IMR-90 (cell line): ENCODE measurements at regions not wholly inside any gene's neighbourhood (a gene's known extent, or its start where the extent isn't known, plus 50 kb on each side); places are given as distances from the start of the nearest gene placed in this dataset.

Experiments used
- ATAC-seq: fragments of 200-7000 bp; cut with Tn5 transposase; 2 replicates; pipeline ENCODE4 v1.9.1; 2020; ENCODE audit warnings: low read depth, mild to moderate bottlenecking, moderate library complexity
- BruUV-seq: library from RNA; stranded (reverse); fragments of 400-500 nt; replicated peaks from 2 replicates; lab custom pipeline; 2021; lab: Mats Ljungman, UMichigan
- CTCF ChIA-PET: fragments of 300-600 bp; formaldehyde crosslinking; extraction: SDS; loops from one replicate; lab custom pipeline; 2021; ENCODE audit warnings: antibody characterized with exemption; lab: Yijun Ruan, JAX
- POLR2A ChIA-PET: fragments of 300-600 bp; sonication (Branson Sonifier 250); formaldehyde crosslinking; loops from one replicate; lab custom pipeline; 2022; ENCODE audit warnings: antibody characterized with exemption; ENCODE audit not compliant: unreplicated experiment; lab: Charles Lee
- DNase-seq: peaks from one replicate; pipeline ENCODE4 v3.0.0; 2013
- H2AFZ ChIP-seq: replicated peaks from 2 replicates; pipeline ENCODE3; 2013; ENCODE audit warnings: low read length, mild to moderate bottlenecking; ENCODE audit not compliant: poor library complexity
- H2AK5ac ChIP-seq: 2 replicates; pipeline ENCODE4 v1.6.1; 2013; ENCODE audit warnings: low read depth, low read length, inconsistent platforms
- H2AK9ac ChIP-seq: replicated peaks from 2 replicates; pipeline ENCODE3; 2013; ENCODE audit warnings: mild to moderate bottlenecking, low read depth, low read length, moderate library complexity; ENCODE audit not compliant: poor library complexity
- H2BK120ac ChIP-seq: 2 replicates; pipeline ENCODE4 v1.6.1; 2013; ENCODE audit warnings: low read depth, low read length, inconsistent platforms
- H2BK15ac ChIP-seq: 3 replicates; pipeline ENCODE4 v1.6.1; 2013; ENCODE audit warnings: low read depth, low read length, inconsistent platforms
- H2BK20ac ChIP-seq: 2 replicates; pipeline ENCODE4 v1.6.1; 2013; ENCODE audit warnings: low read depth, mild to moderate bottlenecking, inconsistent platforms, low read length, moderate library complexity
- H2BK5ac ChIP-seq: 2 replicates; pipeline ENCODE4 v1.6.1; 2013; ENCODE audit warnings: mild to moderate bottlenecking, low read depth, low read length, inconsistent platforms; ENCODE audit not compliant: poor library complexity, severe bottlenecking
- H3K14ac ChIP-seq: replicated peaks from 2 replicates; pipeline ENCODE4 v1.6.1; 2013; ENCODE audit warnings: low read depth, low read length, inconsistent platforms
- H3K18ac ChIP-seq: 2 replicates; pipeline ENCODE4 v1.6.1; 2013; ENCODE audit warnings: low read depth, low read length, control low read depth
- H3K23ac ChIP-seq: 2 replicates; pipeline ENCODE4 v1.6.1; 2013; ENCODE audit warnings: low read depth, low read length, inconsistent platforms
- H3K27ac ChIP-seq: 2 replicates; pipeline ENCODE4 v1.5.1; 2013; ENCODE audit warnings: mild to moderate bottlenecking, control low read depth, low read length; ENCODE audit not compliant: insufficient read depth
- H3K27me3 ChIP-seq: 2 replicates; pipeline ENCODE4 v1.6.1; 2013; ENCODE audit warnings: low read length; ENCODE audit not compliant: control insufficient read depth, insufficient read depth
- H3K36me3 ChIP-seq: 2 replicates; pipeline ENCODE4 v1.6.1; 2013; ENCODE audit warnings: low read length, mixed read lengths; ENCODE audit not compliant: control insufficient read depth, insufficient read depth
- H3K4ac ChIP-seq: 2 replicates; pipeline ENCODE4 v1.6.1; 2013; ENCODE audit warnings: low read depth, low read length, inconsistent platforms
- H3K4me1 ChIP-seq: 2 replicates; pipeline ENCODE4 v1.6.1; 2013; ENCODE audit warnings: low read length, mixed read lengths; ENCODE audit not compliant: control insufficient read depth, insufficient read depth
- H3K4me2 ChIP-seq: 2 replicates; pipeline ENCODE4 v1.6.1; 2013; ENCODE audit warnings: low read depth, mild to moderate bottlenecking, control low read depth, low read length, moderate library complexity
- H3K4me3 ChIP-seq: 2 replicates; pipeline ENCODE4 v1.5.1; 2013; ENCODE audit warnings: low read depth, mild to moderate bottlenecking, control low read depth, low read length, moderate library complexity; ENCODE audit not compliant: insufficient read depth
- H3K56ac ChIP-seq: 2 replicates; pipeline ENCODE4 v1.6.1; 2013; ENCODE audit warnings: low read length, inconsistent platforms; ENCODE audit not compliant: insufficient read depth; ENCODE audit errors: extremely low read depth
- H3K79me1 ChIP-seq, 2 experiments: 2 replicates each; pipeline ENCODE4 v1.6.1; 2013; ENCODE audit warnings: low read length in 2 of 2, inconsistent platforms in 1 of 2, low read depth in 1 of 2
- H3K9ac ChIP-seq: 2 replicates; pipeline ENCODE4 v1.6.1; 2013; ENCODE audit warnings: low read depth, low read length, control low read depth
- H3K9me1 ChIP-seq: 2 replicates; pipeline ENCODE4 v1.6.1; 2013; ENCODE audit warnings: low read length, inconsistent platforms; ENCODE audit not compliant: insufficient read depth
- H3K9me3 ChIP-seq: 2 replicates; pipeline ENCODE4 v1.6.1; 2013; ENCODE audit warnings: low read length; ENCODE audit not compliant: control insufficient read depth, insufficient read depth
- H4K20me1 ChIP-seq: 2 replicates; pipeline ENCODE4 v1.6.1; 2013; ENCODE audit warnings: low read length, inconsistent platforms; ENCODE audit not compliant: insufficient read depth
- H4K5ac ChIP-seq: 2 replicates; pipeline ENCODE4 v1.6.1; 2013; ENCODE audit warnings: mild to moderate bottlenecking, low read depth, low read length, control low read depth
- H4K8ac ChIP-seq, 2 experiments: 2 replicates each; pipeline ENCODE4 v1.6.1; 2013; ENCODE audit warnings: low read depth in 2 of 2, low read length in 2 of 2, control low read depth in 1 of 2, inconsistent platforms in 1 of 2
- H4K91ac ChIP-seq: 2 replicates; pipeline ENCODE4 v1.6.1; 2013; ENCODE audit warnings: low read depth, low read length, inconsistent platforms; ENCODE audit not compliant: insufficient read depth
- BHLHE40 ChIP-seq: fragments of 150-350 bp; IDR thresholded peaks from 2 replicates; pipeline ENCODE4 v1.6.1; 2016; ENCODE audit warnings: mild to moderate bottlenecking, low read depth, low read length
- CEBPB ChIP-seq: IDR thresholded peaks from 2 replicates; pipeline ENCODE4 v1.6.1; 2012; ENCODE audit warnings: low read depth, low read length, improper control_type of control experiment
- CHD1 ChIP-seq: IDR thresholded peaks from 2 replicates; pipeline ENCODE4 v1.6.1; 2012; ENCODE audit warnings: low read depth, low read length, improper control_type of control experiment
- CTCF ChIP-seq: conservative IDR thresholded peaks from 2 replicates; pipeline ENCODE4 v1.5.1; 2012; ENCODE audit warnings: mild to moderate bottlenecking, low read depth, low read length, improper control_type of control experiment
- ELK1 ChIP-seq: fragments of 150-350 bp; IDR thresholded peaks from 2 replicates; pipeline ENCODE4 v1.6.1; 2016; ENCODE audit warnings: low read depth, mild to moderate bottlenecking, low read length, moderate library complexity, borderline replicate concordance
- FOS ChIP-seq: fragments of 150-350 bp; IDR thresholded peaks from 2 replicates; pipeline ENCODE4 v1.6.1; 2016; ENCODE audit warnings: low read depth, low read length
- MAFK ChIP-seq: IDR thresholded peaks from 2 replicates; pipeline ENCODE4 v1.6.1; 2012; ENCODE audit warnings: low read depth, low read length, improper control_type of control experiment
- MAZ ChIP-seq: IDR thresholded peaks from 2 replicates; pipeline ENCODE4 v1.6.1; 2012; ENCODE audit warnings: low read depth, mild to moderate bottlenecking, low read length, improper control_type of control experiment, moderate library complexity, borderline replicate concordance
- MXI1 ChIP-seq: IDR thresholded peaks from 2 replicates; pipeline ENCODE4 v1.6.1; 2012; ENCODE audit warnings: low read depth, mild to moderate bottlenecking, low read length, moderate library complexity, borderline replicate concordance
- NFE2L2 ChIP-seq: fragments of 150-350 bp; IDR thresholded peaks from 2 replicates; pipeline ENCODE4 v1.6.1; 2016; ENCODE audit warnings: low read depth, mild to moderate bottlenecking, low read length
- POLR2A ChIP-seq: IDR thresholded peaks from 2 replicates; pipeline ENCODE4 v1.6.1; 2012; ENCODE audit warnings: mild to moderate bottlenecking, low read depth, low read length
- RAD21 ChIP-seq: IDR thresholded peaks from 2 replicates; pipeline ENCODE4 v1.6.1; 2012; ENCODE audit warnings: low read length, improper control_type of control experiment
- RCOR1 ChIP-seq: IDR thresholded peaks from 2 replicates; pipeline ENCODE4 v1.6.1; 2012; ENCODE audit warnings: mild to moderate bottlenecking, low read length, improper control_type of control experiment; ENCODE audit not compliant: insufficient replicate concordance
- RFX5 ChIP-seq: IDR thresholded peaks from 2 replicates; pipeline ENCODE4 v1.8.0; 2012; ENCODE audit warnings: low read depth, mild to moderate bottlenecking, low read length, moderate library complexity
- SMC3 ChIP-seq: fragments of 150-350 bp; IDR thresholded peaks from 2 replicates; pipeline ENCODE4 v1.6.1; 2016; ENCODE audit warnings: low read depth, mild to moderate bottlenecking, antibody characterized with exemption, low read length, moderate library complexity
- USF2 ChIP-seq: fragments of 150-350 bp; IDR thresholded peaks from 2 replicates; pipeline ENCODE4 v1.6.1; 2017; ENCODE audit warnings: mild to moderate bottlenecking, antibody characterized with exemption, low read length, low read depth
- WGBS, 2 experiments: methylation state at CpG; one replicate each; pipeline versions ENCODE4 v1.1.5 to v1.1.7; 2013; ENCODE audit warnings: missing lambda C conversion rate in 2 of 2; ENCODE audit not compliant: insufficient read length in 1 of 2; ENCODE audit errors: extremely low coverage in 2 of 2; 5-methylcytosine and 5-hydroxymethylcytosine counted together
- dilution Hi-C: fragments of 300-500 bp; cut with HindIII; formaldehyde crosslinking; loops from one replicate; pipeline ENCODE4 v1.14.3; 2018; ENCODE audit warnings: low sequenced_read_pairs; ENCODE audit not compliant: unreplicated experiment
- in situ Hi-C: fragments of 300-500 bp; cut with MboI; formaldehyde crosslinking; loops from 3 replicates; pipeline ENCODE4 v1.14.3; 2019; ENCODE audit warnings: low sequenced_read_pairs, inconsistent platforms, mixed read lengths
- intact Hi-C: fragments of 100-400 bp; cut with micrococcal nuclease; formaldehyde crosslinking; loops from 2 replicates; pipeline ENCODE4 v1.10.0; 2022

GRCh38 chr1:38179483-38179882 is 132.9 kb upstream of the POU3F1 start:
- Histone ChIP-seq H3K4me3 (no peak overlapping the region), H4K8ac (no peak overlapping the region), H3K36me3 (no peaks in the 10 kb centered on the region), H3K4ac (no peak overlapping the region), H3K9me1 (no peaks in the 10 kb centered on the region), H4K20me1 (no peaks in the 10 kb centered on the region), H4K5ac (no peak overlapping the region), H3K18ac (no peak overlapping the region), H2AFZ (no peak overlapping the region), H3K4me1 (no peaks in the 10 kb centered on the region), H2BK5ac (no peak overlapping the region), H3K27ac (no peak overlapping the region), H3K9ac (no peak overlapping the region), H2BK120ac (no peak overlapping the region), H3K4me2 (no peak overlapping the region), H2BK20ac (no peak overlapping the region), H3K56ac (no peak overlapping the region), H2BK15ac (no peak overlapping the region), H3K9me3 (no peaks in the 10 kb centered on the region), H3K27me3 (peaks cover 3% of the 10 kb centered on the region; the same call in 1 of the 2 replicates), H3K79me1 (no peaks in the 10 kb centered on the region), H2AK5ac (no peak overlapping the region), H4K91ac (no peak overlapping the region), H2AK9ac (no peak overlapping the region), H3K23ac (no peak overlapping the region), H3K14ac (no peak overlapping the region)
- ChIA-PET CTCF (interaction anchor here (0.6 kb wide), 1 partner anchor 151 kb away, joined by 3 read pairs; no protein-coding TSS in a partner anchor), POLR2A (no interaction called here)
- in situ Hi-C loops (no loop called here), dilution Hi-C loops (no loop called here), intact Hi-C loops (no loop called here)
- no TSS peak for BruUV-seq
- WGBS, 2 experiments, result 10% methylated on average over 2 of the region's 8 CpGs; no CpG with 5 or more reads in 1 of the 2 experiments
- ATAC-seq (no peak), DNase-seq (no peak)
- no peak for TF ChIP-seq ELK1
- TF ChIP-seq USF2, result no peak
- TF ChIP-seq CEBPB, result no peak
- TF ChIP-seq POLR2A, result no peak
- no peak for TF ChIP-seq MAFK
- TF ChIP-seq RFX5, result no peak
- TF ChIP-seq RCOR1, result no peak
- no peak for TF ChIP-seq CHD1
- no peak for TF ChIP-seq CTCF
- no peak for TF ChIP-seq NFE2L2
- TF ChIP-seq FOS, result no peak
- no peak for TF ChIP-seq MXI1
- no peak for TF ChIP-seq RAD21
- no peak for TF ChIP-seq BHLHE40
- TF ChIP-seq MAZ, result no peak
- no peak for TF ChIP-seq SMC3
